IMR-90 (cell line): ENCODE measurements at regions not wholly inside any gene's neighbourhood (a gene's known extent, or its start where the extent isn't known, plus 50 kb on each side); places are given as distances from the start of the nearest gene placed in this dataset.
"Not testable (repeated sequence)": the region's sequence is repeated elsewhere in the genome, so short reads cannot be mapped to it uniquely, and the experiment has no call there.

ENCODE experiments used
- ATAC-seq: fragments of 200-7000 bp; cut with Tn5 transposase; 2 replicates; pipeline ENCODE4 v1.9.1; 2020; ENCODE audit warnings: low read depth, mild to moderate bottlenecking, moderate library complexity
- BruUV-seq: library from RNA; stranded (reverse); fragments of 400-500 nt; replicated peaks from 2 replicates; lab custom pipeline; 2021; lab: Mats Ljungman, UMichigan
- CTCF ChIA-PET: fragments of 300-600 bp; formaldehyde crosslinking; extraction: SDS; loops from one replicate; lab custom pipeline; 2021; ENCODE audit warnings: antibody characterized with exemption; lab: Yijun Ruan, JAX
- POLR2A ChIA-PET: fragments of 300-600 bp; sonication (Branson Sonifier 250); formaldehyde crosslinking; loops from one replicate; lab custom pipeline; 2022; ENCODE audit warnings: antibody characterized with exemption; ENCODE audit not compliant: unreplicated experiment; lab: Charles Lee
- DNase-seq: peaks from one replicate; pipeline ENCODE4 v3.0.0; 2013
- H2AFZ ChIP-seq: replicated peaks from 2 replicates; pipeline ENCODE3; 2013; ENCODE audit warnings: low read length, mild to moderate bottlenecking; ENCODE audit not compliant: poor library complexity
- H2AK5ac ChIP-seq: 2 replicates; pipeline ENCODE4 v1.6.1; 2013; ENCODE audit warnings: low read depth, low read length, inconsistent platforms
- H2AK9ac ChIP-seq: replicated peaks from 2 replicates; pipeline ENCODE3; 2013; ENCODE audit warnings: mild to moderate bottlenecking, low read depth, low read length, moderate library complexity; ENCODE audit not compliant: poor library complexity
- H2BK120ac ChIP-seq: 2 replicates; pipeline ENCODE4 v1.6.1; 2013; ENCODE audit warnings: low read depth, low read length, inconsistent platforms
- H2BK15ac ChIP-seq: 3 replicates; pipeline ENCODE4 v1.6.1; 2013; ENCODE audit warnings: low read depth, low read length, inconsistent platforms
- H2BK20ac ChIP-seq: 2 replicates; pipeline ENCODE4 v1.6.1; 2013; ENCODE audit warnings: low read depth, mild to moderate bottlenecking, inconsistent platforms, low read length, moderate library complexity
- H2BK5ac ChIP-seq: 2 replicates; pipeline ENCODE4 v1.6.1; 2013; ENCODE audit warnings: mild to moderate bottlenecking, low read depth, low read length, inconsistent platforms; ENCODE audit not compliant: poor library complexity, severe bottlenecking
- H3K14ac ChIP-seq: replicated peaks from 2 replicates; pipeline ENCODE4 v1.6.1; 2013; ENCODE audit warnings: low read depth, low read length, inconsistent platforms
- H3K18ac ChIP-seq: 2 replicates; pipeline ENCODE4 v1.6.1; 2013; ENCODE audit warnings: low read depth, low read length, control low read depth
- H3K23ac ChIP-seq: 2 replicates; pipeline ENCODE4 v1.6.1; 2013; ENCODE audit warnings: low read depth, low read length, inconsistent platforms
- H3K27ac ChIP-seq: 2 replicates; pipeline ENCODE4 v1.5.1; 2013; ENCODE audit warnings: mild to moderate bottlenecking, control low read depth, low read length; ENCODE audit not compliant: insufficient read depth
- H3K27me3 ChIP-seq: 2 replicates; pipeline ENCODE4 v1.6.1; 2013; ENCODE audit warnings: low read length; ENCODE audit not compliant: control insufficient read depth, insufficient read depth
- H3K36me3 ChIP-seq: 2 replicates; pipeline ENCODE4 v1.6.1; 2013; ENCODE audit warnings: low read length, mixed read lengths; ENCODE audit not compliant: control insufficient read depth, insufficient read depth
- H3K4ac ChIP-seq: 2 replicates; pipeline ENCODE4 v1.6.1; 2013; ENCODE audit warnings: low read depth, low read length, inconsistent platforms
- H3K4me1 ChIP-seq: 2 replicates; pipeline ENCODE4 v1.6.1; 2013; ENCODE audit warnings: low read length, mixed read lengths; ENCODE audit not compliant: control insufficient read depth, insufficient read depth
- H3K4me2 ChIP-seq: 2 replicates; pipeline ENCODE4 v1.6.1; 2013; ENCODE audit warnings: low read depth, mild to moderate bottlenecking, control low read depth, low read length, moderate library complexity
- H3K4me3 ChIP-seq: 2 replicates; pipeline ENCODE4 v1.5.1; 2013; ENCODE audit warnings: low read depth, mild to moderate bottlenecking, control low read depth, low read length, moderate library complexity; ENCODE audit not compliant: insufficient read depth
- H3K56ac ChIP-seq: 2 replicates; pipeline ENCODE4 v1.6.1; 2013; ENCODE audit warnings: low read length, inconsistent platforms; ENCODE audit not compliant: insufficient read depth; ENCODE audit errors: extremely low read depth
- H3K79me1 ChIP-seq, 2 experiments: 2 replicates each; pipeline ENCODE4 v1.6.1; 2013; ENCODE audit warnings: low read length in 2 of 2, inconsistent platforms in 1 of 2, low read depth in 1 of 2
- H3K9ac ChIP-seq: 2 replicates; pipeline ENCODE4 v1.6.1; 2013; ENCODE audit warnings: low read depth, low read length, control low read depth
- H3K9me1 ChIP-seq: 2 replicates; pipeline ENCODE4 v1.6.1; 2013; ENCODE audit warnings: low read length, inconsistent platforms; ENCODE audit not compliant: insufficient read depth
- H3K9me3 ChIP-seq: 2 replicates; pipeline ENCODE4 v1.6.1; 2013; ENCODE audit warnings: low read length; ENCODE audit not compliant: control insufficient read depth, insufficient read depth
- H4K20me1 ChIP-seq: 2 replicates; pipeline ENCODE4 v1.6.1; 2013; ENCODE audit warnings: low read length, inconsistent platforms; ENCODE audit not compliant: insufficient read depth
- H4K5ac ChIP-seq: 2 replicates; pipeline ENCODE4 v1.6.1; 2013; ENCODE audit warnings: mild to moderate bottlenecking, low read depth, low read length, control low read depth
- H4K8ac ChIP-seq, 2 experiments: 2 replicates each; pipeline ENCODE4 v1.6.1; 2013; ENCODE audit warnings: low read depth in 2 of 2, low read length in 2 of 2, control low read depth in 1 of 2, inconsistent platforms in 1 of 2
- H4K91ac ChIP-seq: 2 replicates; pipeline ENCODE4 v1.6.1; 2013; ENCODE audit warnings: low read depth, low read length, inconsistent platforms; ENCODE audit not compliant: insufficient read depth
- WGBS, 2 experiments: methylation state at CpG; one replicate each; pipeline versions ENCODE4 v1.1.5 to v1.1.7; 2013; ENCODE audit warnings: missing lambda C conversion rate in 2 of 2; ENCODE audit not compliant: insufficient read length in 1 of 2; ENCODE audit errors: extremely low coverage in 2 of 2; 5-methylcytosine and 5-hydroxymethylcytosine counted together
- dilution Hi-C: fragments of 300-500 bp; cut with HindIII; formaldehyde crosslinking; loops from one replicate; pipeline ENCODE4 v1.14.3; 2018; ENCODE audit warnings: low sequenced_read_pairs; ENCODE audit not compliant: unreplicated experiment
- in situ Hi-C: fragments of 300-500 bp; cut with MboI; formaldehyde crosslinking; loops from 3 replicates; pipeline ENCODE4 v1.14.3; 2019; ENCODE audit warnings: low sequenced_read_pairs, inconsistent platforms, mixed read lengths
- intact Hi-C: fragments of 100-400 bp; cut with micrococcal nuclease; formaldehyde crosslinking; loops from 2 replicates; pipeline ENCODE4 v1.10.0; 2022

DNA sequence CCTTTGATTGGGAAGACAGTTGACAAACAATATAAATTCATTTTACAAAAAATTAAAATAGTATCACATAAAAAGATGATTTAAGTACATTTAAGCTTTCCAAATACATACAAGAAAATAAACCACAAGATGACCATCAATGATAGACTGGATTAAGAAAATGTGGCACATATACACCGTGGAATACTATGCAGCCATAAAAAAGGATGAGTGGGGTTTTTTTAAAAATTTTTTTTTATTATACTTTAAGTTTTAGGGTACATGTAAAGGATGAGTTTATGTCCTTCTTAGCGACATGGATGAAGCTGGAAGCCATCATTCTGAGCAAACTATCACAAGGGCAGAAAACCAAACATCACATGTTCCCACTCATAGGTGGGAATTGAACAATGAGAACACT is 237.6 kb downstream of the FBXO8 start:
- H3K14ac ChIP-seq, H3K4me3 ChIP-seq, CTCF ChIA-PET, dilution Hi-C loops, H3K36me3 ChIP-seq, intact Hi-C loops, BruUV-seq, DNase-seq, H3K9me3 ChIP-seq, H2BK5ac ChIP-seq, H4K91ac ChIP-seq, H3K27ac ChIP-seq, H4K8ac ChIP-seq, H3K9me1 ChIP-seq, POLR2A ChIA-PET, H2BK120ac ChIP-seq, H3K79me1 ChIP-seq, H3K27me3 ChIP-seq, H2BK15ac ChIP-seq, in situ Hi-C loops, H4K20me1 ChIP-seq, ATAC-seq, H2AFZ ChIP-seq, H3K4me2 ChIP-seq, H3K4ac ChIP-seq, H3K56ac ChIP-seq, H3K9ac ChIP-seq, H2AK9ac ChIP-seq, H3K23ac ChIP-seq, H3K4me1 ChIP-seq, H2AK5ac ChIP-seq, H2BK20ac ChIP-seq, H4K5ac ChIP-seq, H3K18ac ChIP-seq: not testable (repeated sequence)
- no CpG with 5 or more reads among the region's 2 CpGs for WGBS, 2 experiments
